Muscle of back (tissue), 3 donors: ENCODE measurements at regions not wholly inside any gene's neighbourhood (a gene's known extent, or its start where the extent isn't known, plus 50 kb on each side); places are given as distances from the start of the nearest gene placed in this dataset.
A peak's percentile ranks its signal among the peaks of the same experiment; 100 is the strongest.
"Not testable (repeated sequence)": the region's sequence is repeated elsewhere in the genome, so short reads cannot be mapped to it uniquely, and the experiment has no call there.

Experiments
- DNase-seq, 3 donors: peaks; one replicate each; pipeline versions ENCODE4 v3.0.0 to v3.0.0-alpha.2; 2013

GRCh38 chr20:53891306-53891894, 179.0 kb downstream of the BCAS1 start:
- DNase-seq = no peak

- no peak for DNase-seq
These were observed 179.7 kb downstream of the BCAS1 start for GRCh38 chr20:53890443-53891305.

DNA sequence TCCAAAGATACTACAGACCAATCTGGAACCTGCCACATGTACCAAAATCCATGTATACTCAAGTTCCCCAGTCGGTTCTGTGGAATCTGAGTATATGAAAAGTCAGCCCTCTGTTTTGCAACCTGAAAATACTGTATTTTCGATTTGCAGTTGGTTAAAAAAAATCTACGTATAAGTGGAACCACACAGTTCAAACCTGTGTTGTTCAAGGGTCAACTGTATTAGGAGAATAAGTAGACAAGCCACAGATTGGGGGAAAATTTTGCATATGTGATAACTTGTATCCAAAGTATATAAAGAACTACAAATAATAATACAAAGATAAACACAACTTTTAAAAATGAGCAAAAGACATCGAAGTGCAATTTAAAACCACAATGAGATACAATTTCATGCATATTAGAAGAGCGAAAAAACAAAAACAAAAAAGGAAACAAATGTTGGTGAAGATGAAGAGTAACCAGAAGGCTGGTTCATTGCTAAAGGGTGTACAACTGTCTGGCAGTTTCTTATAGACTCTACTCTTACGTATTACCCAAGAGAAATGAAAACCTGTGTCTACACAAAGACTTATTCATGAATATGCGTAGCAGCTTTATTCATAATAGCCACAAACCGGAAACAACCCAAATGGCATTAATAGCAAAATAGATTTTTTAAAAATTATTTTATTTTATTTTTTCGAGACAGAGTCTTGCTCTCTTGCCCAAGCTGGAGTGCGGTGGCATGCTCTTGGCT, 180.8 kb downstream of the BCAS1 start:
- DNase-seq = no peak

GRCh38 chr20:53888951-53889350, 181.4 kb downstream of the BCAS1 start:
- no peak for DNase-seq

DNA sequence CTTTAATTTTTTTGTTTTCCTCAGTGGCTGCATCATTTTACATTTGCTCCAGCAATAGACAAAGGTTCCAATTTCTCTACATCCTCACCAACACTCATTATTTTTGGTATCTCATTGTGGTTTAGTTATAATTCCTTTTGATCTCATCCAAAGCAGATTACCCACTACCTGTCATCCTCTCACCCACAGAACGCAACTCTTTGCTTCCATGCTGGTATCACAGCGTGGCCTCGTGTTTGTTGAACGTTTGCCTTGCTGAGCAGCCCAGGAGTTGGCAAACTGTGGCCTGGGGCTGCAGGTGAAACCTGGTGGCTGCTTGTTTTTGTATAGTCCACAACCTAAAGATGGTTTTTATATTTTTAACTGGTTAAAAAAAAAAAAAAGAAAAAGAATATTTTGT, 181.9 kb downstream of the BCAS1 start:
- no peak for DNase-seq

- DNase-seq = no peak
These were observed 182.4 kb downstream of the BCAS1 start for GRCh38 chr20:53887973-53888372.

DNA sequence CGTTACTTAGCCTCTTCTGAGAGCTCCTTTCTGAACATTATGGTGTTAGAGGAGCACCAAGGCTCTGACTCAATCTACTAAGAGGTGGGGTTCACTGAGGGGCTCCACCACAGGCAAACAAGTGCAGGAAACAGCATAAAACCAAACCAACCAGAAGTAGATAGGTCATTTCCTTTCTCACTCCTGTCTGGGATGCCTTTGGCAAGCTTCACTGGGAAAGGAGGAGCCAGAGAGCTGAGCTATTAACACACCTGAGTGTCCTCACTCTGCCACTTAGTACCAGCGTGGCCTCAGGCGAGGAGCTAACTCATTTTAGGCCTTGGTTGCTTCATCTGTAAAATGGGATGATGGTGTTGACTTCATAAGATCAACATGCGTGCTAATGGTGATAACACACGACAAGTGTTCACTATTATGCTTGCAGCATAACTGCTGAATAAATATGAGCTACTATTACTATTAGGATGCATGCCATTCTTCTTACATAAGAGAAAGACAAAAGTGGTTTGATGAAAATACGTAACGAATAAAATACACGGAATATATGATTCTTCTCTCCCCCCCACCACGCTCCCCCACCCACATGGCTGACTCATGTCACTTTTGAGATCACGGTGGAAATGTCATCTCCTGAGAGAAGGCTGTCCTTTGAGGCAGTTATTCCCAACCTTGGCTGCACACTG, 185.4 kb downstream of the BCAS1 start:
- DNase-seq = no peak

DNA sequence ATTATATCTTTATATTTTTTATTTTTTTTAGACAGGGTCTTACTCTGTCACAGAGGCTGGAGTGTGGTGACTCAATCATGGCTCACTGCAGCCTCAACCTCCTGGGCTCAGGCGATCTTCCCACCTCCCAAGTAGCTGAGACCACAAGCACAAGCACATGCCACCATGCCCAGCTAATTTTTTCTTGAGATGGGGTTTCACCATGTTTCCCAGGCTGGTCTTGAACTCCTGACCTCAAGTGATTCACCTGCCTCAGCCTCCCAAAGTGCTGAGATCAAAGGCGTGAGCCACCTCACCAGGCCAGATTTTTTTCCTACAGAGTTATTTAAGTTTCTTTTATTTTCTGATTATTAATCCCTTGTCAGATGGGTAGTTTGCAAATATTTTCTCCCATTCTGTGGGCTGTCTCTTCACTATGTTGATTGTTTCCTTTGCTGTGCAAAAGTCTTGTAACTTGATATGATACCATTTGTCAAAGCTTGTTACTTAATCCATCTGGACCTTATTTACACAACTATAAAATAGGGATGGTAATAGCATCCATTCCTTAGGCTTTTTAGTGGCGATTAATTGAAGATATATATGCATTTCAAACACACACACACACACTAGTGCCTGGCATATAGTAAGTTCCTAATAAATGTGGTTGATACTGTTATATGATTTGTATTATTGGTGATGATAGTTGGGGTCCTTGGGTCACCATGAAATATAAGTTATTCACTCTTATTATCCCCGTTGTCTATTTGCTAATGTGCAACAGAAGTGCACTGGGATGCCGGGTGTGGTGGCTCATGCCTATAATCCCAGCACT, 187.1 kb downstream of the BCAS1 start:
- peak in 1 of 3 donors; percentile 70 for DNase-seq

DNA sequence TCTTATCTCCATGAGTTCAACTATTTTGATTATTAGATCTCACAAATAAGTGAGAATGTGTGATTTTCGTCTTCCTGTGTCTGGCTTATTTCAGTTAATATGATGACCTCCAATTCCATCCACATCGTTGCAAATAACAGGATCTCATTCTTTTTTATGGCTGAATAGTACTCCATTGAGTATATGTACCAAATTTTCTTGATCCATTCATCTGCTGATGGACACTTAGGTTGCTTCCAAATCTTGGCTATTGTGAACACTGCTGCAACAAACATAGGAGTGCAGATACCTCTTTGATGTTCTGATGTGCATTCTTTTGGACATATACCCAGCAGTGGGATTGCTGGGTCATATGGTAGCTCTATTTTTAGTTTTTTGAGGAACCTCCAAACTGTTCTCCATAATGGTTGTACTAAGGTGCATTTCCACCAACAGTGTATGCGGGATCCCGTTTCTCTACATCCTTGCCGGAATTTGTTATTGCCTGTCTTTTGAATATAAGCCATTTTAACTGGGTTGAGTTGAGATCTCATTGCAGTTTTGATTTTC, 187.9 kb downstream of the BCAS1 start:
- not testable (repeated sequence) for DNase-seq

DNA sequence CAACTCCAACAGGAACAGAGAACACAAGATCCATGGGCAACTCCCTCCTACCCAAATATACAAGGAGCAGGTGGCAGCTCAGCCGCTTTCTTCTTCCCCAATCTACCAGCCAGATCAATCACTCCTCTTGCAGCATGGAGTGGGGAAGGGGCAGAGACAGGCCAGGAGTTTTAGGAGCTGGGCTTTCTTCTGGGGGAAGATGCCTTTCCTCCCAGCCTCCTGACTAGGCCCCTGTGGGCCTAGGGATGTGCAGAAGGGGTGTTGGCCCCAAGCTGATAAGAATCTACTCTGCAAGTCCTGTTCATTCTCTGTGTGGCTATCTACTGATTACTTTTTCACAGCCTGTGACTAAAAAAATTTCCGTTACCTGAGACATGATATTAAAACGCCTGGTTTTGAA, 189.0 kb downstream of the BCAS1 start:
- no peak for DNase-seq

GRCh38 chr20:53880108-53880641, 190.2 kb downstream of the BCAS1 start:
- no peak for DNase-seq

- no peak for DNase-seq
These were observed 191.2 kb downstream of the BCAS1 start for GRCh38 chr20:53879048-53879684.

- DNase-seq = no peak
These were observed 191.9 kb downstream of the BCAS1 start for GRCh38 chr20:53878262-53879047.

GRCh38 chr20:53876956-53877355, 193.4 kb downstream of the BCAS1 start:
- no peak for DNase-seq

- DNase-seq = no peak
These were observed 193.9 kb downstream of the BCAS1 start for GRCh38 chr20:53876470-53876869.

GRCh38 chr20:53875452-53875851, 194.9 kb downstream of the BCAS1 start:
- DNase-seq = no peak

DNA sequence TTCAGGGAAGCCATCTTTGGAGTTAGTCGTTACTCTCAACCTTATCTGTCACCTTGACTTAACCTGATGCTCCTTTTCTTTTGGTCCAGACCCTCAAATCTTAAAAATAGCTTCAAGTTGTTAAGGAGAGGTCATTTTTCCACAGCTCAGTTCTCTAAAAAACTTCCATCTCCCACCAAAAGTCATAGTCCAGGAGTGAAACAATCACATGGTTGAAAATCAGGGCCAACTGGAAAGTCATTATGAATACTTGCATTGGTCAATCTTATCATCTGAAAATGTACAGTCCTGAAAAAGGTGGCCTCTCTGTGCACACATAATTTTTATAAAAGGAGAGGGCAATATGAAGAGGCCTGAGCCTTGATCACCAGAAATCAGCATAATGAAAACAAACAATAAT, 195.7 kb downstream of the BCAS1 start:
- no peak for DNase-seq

- no peak for DNase-seq
These were observed 196.3 kb downstream of the BCAS1 start for GRCh38 chr20:53874104-53874503.

- no peak for DNase-seq
These were observed 197.2 kb downstream of the BCAS1 start for GRCh38 chr20:53873230-53873604.
